Hypothalamus (tissue), 51 donors: ENCODE measurements at regions not wholly inside any gene's neighbourhood (a gene's known extent, or its start where the extent isn't known, plus 50 kb on each side); places are given as distances from the start of the nearest gene placed in this dataset.
"Not testable (repeated sequence)": the region's sequence is repeated elsewhere in the genome, so short reads cannot be mapped to it uniquely, and the experiment has no call there.

Source experiments
- DNase-seq, 51 donors: peaks; one replicate each; lab custom pipeline; 2025; lab: John Stamatoyannopoulos, UW

DNA sequence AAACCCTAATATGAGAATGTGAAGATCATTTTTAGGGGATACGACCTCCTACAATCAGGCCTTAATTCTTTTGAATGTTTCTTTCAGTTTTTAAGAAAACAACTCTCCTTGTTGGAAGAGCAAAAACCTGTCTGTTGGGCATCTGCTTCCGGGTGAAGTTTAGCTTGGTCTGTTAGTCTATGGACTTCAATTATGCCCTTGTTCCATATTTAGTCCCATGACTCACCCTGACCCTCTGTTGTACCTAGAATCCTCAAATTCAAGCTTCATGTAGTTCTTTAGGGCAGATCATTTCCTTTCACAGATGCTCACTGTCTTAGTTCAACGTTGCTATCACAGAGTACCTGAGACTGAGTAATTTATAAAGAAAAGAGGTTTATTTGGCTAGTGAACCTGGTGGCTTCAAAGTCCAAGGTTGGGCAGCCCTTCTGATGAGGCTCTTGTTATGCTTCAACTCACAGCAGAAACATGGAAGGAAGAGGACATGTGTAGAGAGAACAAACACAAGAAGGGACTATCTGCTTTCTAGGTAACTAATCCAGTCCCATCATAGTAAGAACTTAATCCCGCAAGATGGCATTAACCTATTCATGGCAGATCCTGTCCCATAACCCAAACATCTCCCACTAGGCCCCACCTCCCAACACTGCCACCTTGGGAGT lies 82.5 kb upstream of the SERPINE2 start:
- no peak for DNase-seq

DNA sequence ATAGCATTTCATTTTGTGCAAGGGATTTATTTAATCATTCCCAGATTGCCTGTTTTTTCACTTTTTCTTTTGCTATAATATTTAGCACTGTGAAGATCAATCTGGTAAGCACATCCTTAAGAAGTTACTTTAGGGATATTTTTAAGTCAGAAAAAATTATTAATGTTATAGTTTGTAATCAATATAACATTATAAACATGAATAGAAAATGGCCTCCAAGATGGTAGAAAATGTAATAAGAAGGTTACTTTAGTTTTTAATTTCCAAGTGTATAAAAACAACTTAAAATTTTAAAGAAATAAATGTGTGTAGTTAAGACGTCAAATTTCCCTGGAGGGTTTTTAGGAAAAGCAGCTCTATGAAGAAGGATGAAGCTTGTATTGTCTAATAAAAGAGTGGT lies 81.9 kb upstream of the SERPINE2 start:
- no peak for DNase-seq

DNA sequence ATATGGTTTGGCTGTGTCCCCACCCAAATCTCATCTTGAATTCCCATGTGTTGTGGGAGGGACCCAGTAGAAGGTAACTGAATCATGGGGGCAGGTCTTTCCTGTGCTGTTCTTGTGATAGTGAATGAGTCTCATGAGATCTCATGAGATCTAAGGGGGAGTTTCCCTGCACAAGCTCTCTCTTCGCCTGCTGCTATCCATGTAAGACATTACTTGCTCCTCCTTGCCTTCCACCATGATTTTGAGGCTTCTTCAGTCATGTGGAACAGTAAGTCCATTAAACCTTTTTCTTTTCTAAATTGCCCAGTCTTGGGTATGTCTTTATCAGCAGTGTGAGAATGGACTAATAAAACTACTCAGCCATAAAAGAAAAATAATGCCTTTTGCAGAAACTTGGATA lies 80.8 kb upstream of the SERPINE2 start:
- DNase-seq = not testable (repeated sequence)

DNA sequence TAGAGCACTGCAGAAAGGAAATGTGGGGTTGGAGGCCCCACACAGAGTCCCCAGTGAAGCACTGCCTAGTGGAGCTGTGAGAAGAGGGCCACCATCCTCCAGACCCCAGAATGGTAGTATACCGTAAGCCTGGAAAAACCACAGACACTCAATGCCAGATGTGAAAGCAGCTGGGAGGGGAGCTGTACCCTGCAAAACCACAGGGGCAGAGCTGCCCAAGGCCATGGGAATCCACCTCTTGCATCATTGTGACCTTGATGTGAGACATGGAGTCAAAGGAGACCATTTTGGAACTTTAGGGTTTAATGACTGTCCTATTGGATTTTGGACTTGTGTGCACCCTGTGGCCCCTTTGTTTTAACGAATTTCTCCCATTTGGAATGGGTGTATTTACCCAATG lies 75.3 kb upstream of the SERPINE2 start:
- no peak for DNase-seq

DNA sequence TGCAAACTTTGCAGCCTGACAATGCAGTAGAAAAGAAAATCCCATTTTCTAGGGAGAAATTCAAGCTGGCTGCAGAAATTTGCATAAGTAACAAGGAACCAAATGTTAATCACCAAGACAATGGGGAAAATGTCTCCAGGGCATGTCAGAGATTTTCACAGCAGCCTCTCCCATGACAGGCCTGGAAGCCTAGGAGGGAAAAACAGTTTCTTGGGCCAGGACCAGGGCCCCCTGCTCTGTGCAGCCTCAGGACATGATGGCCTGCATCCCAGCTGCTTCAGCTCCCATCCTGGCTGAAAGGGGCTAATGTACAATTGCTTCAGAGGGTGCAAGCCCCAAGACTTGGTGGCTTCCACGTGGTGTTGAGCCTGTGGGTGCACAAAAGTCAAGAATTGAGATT lies 74.8 kb upstream of the SERPINE2 start:
- DNase-seq = not testable (repeated sequence)

DNA sequence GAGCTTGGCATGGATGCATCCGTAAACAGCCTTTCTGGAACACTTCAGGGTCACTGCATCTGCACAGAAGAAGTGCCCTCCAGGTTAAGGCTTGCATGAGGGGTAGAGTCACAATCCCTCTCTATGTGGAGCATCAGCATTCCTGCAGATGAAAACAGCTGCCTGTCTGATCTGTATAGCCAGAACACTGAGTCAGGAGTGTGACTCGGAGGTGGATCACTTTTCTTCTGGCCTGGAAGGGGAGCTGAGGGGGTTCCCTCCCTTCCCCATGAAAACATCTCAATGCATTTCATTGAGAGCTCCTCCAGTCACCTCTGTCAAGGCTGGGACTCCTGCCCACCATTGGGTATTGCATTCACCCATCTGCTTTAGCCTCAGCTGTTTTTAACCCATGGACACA lies 72.5 kb upstream of the SERPINE2 start:
- no peak for DNase-seq

DNA sequence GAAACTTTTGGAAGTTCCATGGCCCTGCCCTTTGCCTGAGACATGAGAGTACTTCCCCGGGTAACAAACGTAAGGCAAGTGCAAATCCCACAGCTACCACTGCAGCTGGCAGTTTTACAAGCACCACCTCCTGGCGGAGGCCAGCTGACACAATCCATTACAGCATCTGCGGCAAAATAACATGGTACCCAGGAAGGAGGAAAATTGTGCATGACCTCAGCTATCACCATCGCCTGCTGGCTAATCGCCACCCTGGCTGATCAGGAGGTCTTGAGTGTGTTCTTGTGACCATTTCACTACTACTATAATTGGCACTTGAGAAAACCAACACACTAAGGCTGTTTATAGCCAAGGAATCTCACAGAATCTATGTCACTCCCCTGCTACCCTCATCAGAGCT lies 71.7 kb upstream of the SERPINE2 start:
- no peak for DNase-seq

DNA sequence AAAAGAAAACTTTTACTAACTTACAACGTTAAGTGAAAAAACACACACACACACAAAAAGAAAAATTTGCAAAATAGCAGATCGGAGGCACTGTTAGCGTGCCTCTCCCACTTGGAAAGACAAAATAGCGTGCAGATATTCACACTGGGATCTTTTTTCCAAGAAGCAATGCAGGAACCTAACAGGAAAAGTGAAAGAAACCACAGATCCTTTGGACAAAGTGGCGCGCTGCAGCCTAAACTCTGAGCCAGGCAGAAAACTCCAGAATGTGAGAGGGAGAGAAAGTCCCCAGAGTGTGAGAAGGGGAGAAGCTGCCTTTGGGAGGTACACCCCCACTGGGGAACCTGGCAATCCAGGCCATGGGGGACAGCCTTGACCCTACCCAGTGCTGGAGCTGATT lies 70.7 kb upstream of the SERPINE2 start:
- no peak for DNase-seq

DNA sequence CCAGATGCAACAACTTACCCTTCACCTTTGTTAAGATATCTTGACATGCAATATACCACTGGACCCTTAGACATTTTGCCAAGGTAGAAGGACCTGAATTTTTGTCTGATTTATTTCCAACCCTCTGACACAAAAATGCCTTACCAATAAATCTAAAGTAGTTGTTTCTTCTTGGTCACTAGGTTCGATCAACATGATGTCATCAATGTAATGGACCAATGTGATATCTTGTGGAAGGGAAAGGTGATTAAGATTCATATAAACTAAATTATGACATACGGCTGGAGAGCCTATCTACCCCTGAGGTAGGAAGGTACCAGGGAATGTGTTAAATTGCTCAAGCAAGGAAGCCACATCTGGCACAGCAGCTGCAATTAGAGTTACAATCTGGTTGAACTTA lies 67.7 kb upstream of the SERPINE2 start:
- DNase-seq = no peak

DNA sequence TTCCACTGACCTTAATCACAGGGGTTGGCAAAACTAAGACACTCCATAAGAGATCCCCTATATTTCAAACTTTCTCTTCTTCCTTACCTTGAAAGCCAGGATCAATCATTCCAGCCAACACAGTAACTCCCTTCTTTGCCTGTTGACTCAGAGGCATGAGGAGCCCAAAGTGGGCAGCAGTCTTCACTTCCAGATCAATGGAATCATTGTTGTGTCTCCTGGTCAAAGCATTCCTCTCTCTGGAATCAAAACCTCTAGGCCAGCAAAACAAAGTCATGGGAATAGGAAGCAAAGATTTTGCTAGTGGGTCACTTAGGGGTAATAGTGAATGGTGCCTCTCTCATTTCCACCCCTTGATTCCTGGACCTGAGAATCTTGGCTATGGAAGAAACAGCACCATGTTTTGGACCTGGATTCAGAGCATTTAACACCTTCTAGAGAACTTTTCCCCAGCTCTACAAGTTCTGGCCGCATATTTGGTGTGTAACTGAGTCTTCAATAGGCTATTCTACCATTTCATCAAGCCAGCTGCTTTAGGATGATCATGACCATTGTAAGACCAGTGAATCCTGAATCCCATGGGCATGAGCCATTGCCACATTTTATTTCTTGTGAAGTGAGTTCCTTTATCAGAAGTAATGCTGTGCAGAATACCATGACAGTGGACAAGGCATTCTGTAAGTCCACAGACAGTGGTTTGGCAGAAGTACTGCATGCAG lies 65.7 kb upstream of the SERPINE2 start:
- DNase-seq = no peak

DNA sequence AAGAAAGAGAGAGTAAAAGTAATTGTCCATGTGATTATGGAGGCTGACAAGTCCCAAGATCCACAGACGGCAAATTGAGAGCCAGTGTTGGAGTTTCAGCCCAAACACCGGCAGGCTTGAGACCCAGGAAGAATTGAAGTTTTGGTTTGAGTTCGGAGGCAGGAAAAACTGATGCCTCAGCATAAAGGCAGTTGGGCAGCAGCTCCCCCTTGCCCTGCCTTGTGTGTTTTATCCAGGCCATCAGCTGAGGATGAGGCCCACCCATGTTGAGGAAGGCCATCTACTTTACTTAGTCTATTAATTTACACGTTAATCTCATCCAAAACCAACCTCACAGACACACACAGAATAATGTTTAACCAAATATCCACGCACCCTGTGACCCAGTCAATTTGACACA lies 64.6 kb upstream of the SERPINE2 start:
- DNase-seq = no peak

DNA sequence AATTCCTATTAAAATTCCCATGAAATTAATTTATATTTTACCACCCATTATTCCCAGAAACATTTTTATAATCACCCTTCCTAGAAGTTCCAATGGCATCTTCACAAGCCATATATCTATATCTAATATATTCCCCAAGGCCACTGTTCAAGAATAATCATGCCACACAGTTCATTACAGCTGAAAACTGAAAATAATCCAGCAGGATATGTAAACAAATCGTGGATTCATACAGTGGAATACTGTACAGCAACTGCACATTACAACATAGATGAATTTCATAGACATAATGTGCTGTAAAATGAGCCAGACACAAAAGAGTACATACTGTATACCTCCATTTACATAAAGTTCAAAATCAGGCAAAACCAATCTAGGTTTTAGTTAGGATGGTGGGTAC lies 63.9 kb upstream of the SERPINE2 start:
- no peak for DNase-seq

DNA sequence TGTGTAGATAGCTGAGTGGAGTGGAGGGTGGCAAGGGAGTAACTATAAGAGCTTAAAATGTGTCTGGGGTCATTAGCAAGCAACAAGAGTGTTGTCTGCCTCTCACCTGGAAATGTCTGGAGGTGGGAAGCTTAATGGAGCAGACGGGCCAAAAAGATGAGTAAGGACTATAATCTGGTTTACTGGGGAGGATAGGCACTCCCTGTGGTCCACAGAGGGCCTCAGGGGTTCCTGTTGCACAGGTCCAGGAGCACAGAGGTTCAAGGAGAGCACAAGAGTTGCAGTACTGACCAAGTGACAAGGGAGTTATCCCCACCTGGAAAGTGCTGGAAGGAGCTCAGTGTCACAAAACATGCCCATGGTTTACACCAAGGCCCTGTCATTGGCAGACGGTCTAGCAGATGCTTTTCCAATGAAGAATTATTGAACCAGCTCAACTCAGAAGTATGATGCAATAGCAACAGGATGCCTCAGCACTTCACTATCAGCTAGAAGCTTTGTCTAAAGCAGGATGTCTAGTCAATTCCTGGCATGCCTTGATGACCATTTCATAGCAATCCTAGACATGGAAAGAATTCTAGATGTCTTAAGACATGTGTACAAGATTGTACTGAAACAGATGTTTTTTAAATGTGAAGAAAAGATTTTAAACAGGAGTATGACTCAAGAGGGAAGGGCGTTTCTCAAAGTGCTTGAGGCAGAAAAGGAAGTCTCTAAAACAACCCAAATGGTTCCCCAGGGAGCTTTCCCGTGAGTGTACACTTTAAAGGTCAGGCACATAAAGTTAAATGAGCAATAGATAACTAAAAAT lies 62.9 kb upstream of the SERPINE2 start:
- no peak for DNase-seq

DNA sequence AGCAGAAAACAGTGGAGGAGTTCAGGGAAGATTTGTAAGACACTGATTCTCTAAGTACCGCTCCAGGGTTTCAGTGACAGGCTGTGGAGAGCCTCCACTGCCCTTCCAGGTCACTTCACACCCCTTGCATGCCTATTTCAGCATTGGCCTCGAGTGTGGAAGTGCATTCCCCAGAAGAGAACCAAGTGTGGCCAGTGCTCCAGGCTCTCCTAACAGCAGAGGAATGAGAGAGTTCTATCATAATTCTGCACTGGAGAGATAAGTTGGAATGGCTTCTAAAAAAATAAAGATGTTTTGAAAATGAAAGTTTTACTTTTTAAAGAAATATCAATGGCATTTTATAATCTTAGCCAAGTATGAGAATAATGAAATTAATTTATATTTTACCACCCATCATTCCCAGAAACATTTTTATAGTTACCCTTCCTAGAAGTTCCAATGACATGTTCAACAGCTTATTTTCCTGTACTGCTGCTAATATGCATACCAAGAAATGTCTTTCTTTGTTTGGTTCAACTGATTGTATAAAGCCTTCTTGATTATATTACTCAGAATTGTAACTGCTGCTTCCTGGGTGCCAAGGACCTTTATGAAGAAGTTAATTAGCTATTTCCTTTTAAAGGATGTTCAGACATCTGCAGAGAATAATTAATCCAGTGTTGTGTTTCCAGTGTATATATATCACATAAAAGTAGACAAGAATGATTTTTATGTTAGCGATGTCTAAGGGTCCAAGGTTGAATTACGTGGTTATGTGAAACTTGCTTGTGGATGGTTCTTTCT lies 61.0 kb upstream of the SERPINE2 start:
- no peak for DNase-seq

DNA sequence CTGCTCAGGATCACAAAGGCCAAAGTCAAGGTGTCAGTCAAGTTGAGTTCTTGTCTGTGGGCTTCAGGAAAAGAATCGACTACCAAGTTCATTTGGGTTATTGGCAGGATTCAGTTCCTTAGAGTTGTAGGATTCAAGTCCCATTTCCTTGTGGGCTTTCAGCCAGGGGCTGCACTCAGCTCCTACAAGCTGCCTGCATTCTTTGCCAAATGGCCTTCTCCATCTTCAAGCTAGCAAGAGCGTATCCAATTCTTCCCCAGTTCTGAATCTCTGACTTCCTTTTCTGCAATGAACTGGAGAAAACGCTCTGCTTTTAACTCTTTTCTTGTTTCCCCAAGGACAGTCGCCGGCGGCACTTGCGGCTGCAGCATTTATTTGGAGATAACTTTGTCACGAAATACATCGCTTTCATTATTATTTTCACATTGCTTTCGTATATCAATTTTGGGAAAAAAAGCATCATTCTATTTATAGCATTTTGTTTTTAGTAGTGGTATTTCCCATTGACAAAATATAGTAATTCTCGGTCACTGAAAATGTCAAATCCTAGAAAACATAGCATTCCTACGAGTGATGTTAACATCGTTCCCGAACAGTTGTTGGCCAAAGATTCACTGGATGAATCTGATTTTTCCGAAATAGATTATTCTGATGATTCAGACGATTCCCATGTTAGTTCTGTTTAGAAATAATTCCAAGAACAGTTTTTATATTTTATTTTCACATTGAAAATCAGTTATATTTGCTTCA lies 59.6 kb upstream of the SERPINE2 start:
- peak in 2 of 51 donors; percentile 3 to 4 for DNase-seq

DNA sequence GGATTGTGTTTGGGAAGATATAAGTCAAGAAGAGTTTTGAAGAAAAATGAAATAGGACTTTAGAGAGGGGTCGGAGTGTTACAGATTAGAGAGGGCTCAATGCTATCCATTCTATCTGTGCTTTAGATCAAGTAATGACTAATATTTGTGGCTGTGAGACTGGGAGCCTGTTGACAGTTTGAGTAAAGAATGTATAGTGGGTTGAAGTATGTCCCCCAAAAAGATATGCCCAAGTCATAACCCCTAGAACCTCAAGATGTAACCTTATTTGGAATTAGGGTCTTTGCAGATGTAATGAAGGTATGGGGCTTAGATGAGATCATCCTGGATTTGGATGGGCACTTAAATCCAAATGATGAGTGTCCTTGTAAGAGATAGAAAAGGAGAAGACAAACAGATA lies 55.3 kb upstream of the SERPINE2 start:
- no peak for DNase-seq

DNA sequence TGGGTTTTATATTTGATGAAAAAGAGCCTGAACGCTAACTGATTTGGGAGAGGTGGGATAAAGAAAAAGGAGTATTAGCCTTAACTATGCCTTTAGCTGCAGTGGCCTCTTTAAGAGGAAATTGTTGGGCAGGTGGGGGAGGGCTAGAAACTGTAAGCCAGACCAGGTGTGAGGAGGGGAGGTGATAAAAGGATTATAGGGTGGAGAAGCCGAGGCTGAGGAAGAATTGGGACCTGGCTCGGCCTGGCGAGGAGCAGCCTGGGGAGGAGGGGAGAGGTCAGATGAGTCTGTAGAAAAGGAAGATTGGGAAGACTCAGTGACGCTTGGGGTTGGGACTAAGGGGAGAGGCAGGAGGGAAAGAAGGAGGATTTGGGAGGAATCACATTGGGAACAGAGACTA lies 52.6 kb upstream of the SERPINE2 start:
- not testable (repeated sequence) for DNase-seq

DNA sequence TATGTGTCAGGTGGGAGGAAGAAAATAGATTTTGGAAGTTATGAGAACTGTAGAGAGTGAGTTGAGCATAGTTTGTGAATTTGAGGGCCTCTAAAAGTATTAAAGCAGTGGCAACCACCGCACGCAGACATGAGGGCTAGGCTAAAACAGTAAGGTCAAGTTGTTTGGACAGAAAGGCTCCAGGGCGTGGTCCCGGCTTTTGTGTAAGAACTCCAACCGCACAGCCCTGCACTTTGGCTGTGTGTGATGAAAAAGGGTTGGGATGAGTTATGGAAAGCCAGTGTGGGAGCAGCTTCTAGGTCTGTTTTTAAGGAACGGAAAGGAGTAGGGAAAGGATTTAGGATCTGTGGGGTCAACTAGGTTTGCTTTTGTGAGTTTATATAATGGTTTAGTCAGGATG lies 50.5 kb upstream of the SERPINE2 start:
- DNase-seq = not testable (repeated sequence)
